HepG2 (cell line): ENCODE measurements at regions not wholly inside any gene's neighbourhood (a gene's known extent, or its start where the extent isn't known, plus 50 kb on each side); places are given as distances from the start of the nearest gene placed in this dataset.

Experiments
- ATAC-seq: fragments of 200-7000 bp; cut with Tn5 transposase; 3 replicates; pipeline ENCODE4 v1.9.1; 2020; ENCODE audit warnings: mild to moderate bottlenecking, moderate library complexity
- BruUV-seq: library from RNA; stranded (reverse); fragments of 400-500 nt; replicated peaks from 2 replicates; lab custom pipeline; 2021; lab: Mats Ljungman, UMichigan
- CTCF ChIA-PET: fragments of 300-600 bp; formaldehyde crosslinking; extraction: SDS; loops from one replicate; lab custom pipeline; 2021; ENCODE audit warnings: low total read pairs, inconsistent platforms, low intra/inter-chr PET ratio; lab: Yijun Ruan, JAX
- POLR2A ChIA-PET: fragments of 350-600 bp; sonication (Branson Sonifier 250); formaldehyde crosslinking; loops from one replicate; lab custom pipeline; 2020; ENCODE audit warnings: antibody characterized with exemption, inconsistent platforms; lab: Yijun Ruan, JAX
- DNase-seq: peaks from one replicate; pipeline ENCODE4 v3.0.0-alpha.2; 2015; ENCODE audit warnings: low spot score
- FAIRE-seq: peaks from 3 replicates; lab custom pipeline; 2011; peaks lifted over from hg19 to GRCh38; lab: Jason Lieb, UNC
- H2AFZ ChIP-seq: one replicate; pipeline ENCODE4 v1.6.1; 2011; ENCODE audit warnings: low read length, inconsistent platforms
- H3K27ac ChIP-seq: fragments of 300-600 bp; 3 replicates; pipeline ENCODE4 v1.8.0; 2011; ENCODE audit warnings: mixed run types, mild to moderate bottlenecking, mixed read lengths, low read length, inconsistent platforms; ENCODE audit not compliant: insufficient read depth; ENCODE audit errors: extremely low read length
- H3K27me3 ChIP-seq, 2 experiments: fragments of 200-600 bp in 1 of 2; 2 replicates in 1 of 2; 3 replicates in 1 of 2; pipeline versions ENCODE4 v1.6.0 to v1.8.0; 2011; ENCODE audit warnings: low read length in 2 of 2, mild to moderate bottlenecking in 2 of 2, moderate library complexity in 2 of 2, inconsistent platforms in 1 of 2; ENCODE audit not compliant: insufficient read depth in 2 of 2, control insufficient read depth in 1 of 2
- H3K36me3 ChIP-seq, 2 experiments: fragments of 200-600 bp in 1 of 2; replicated peaks in 1 of 2; 2 replicates in 1 of 2; 3 replicates in 1 of 2; pipeline versions ENCODE4 v1.5.1 to v1.8.0; 2011; ENCODE audit warnings: low read length in 2 of 2, inconsistent platforms in 1 of 2; ENCODE audit not compliant: insufficient read depth in 2 of 2, control insufficient read depth in 1 of 2
- H3K4me1 ChIP-seq: 2 replicates; pipeline ENCODE4 v1.5.1; 2012; ENCODE audit warnings: low read length, inconsistent platforms; ENCODE audit not compliant: insufficient read depth
- H3K4me2 ChIP-seq: 2 replicates; pipeline ENCODE4 v1.6.0; 2011; ENCODE audit warnings: low read depth, low read length, inconsistent platforms
- H3K4me3 ChIP-seq, 3 experiments: fragments of 200-600 bp in 1 of 3; sonication (generic), shearing (Covaris generic) in 1 of 3; replicated peaks in 1 of 3; 2 replicates each; pipeline ENCODE4 v1.5.1; 2011 to 2016; ENCODE audit warnings: low read length in 3 of 3, inconsistent platforms in 2 of 3, low read depth in 2 of 3, mild to moderate bottlenecking in 2 of 3, control low read depth in 1 of 3, mixed read lengths in 1 of 3; ENCODE audit not compliant: insufficient read depth in 1 of 3
- H3K79me2 ChIP-seq: one replicate; pipeline ENCODE4 v1.6.1; 2011; ENCODE audit warnings: low read length, inconsistent platforms; ENCODE audit not compliant: insufficient read depth
- H3K9ac ChIP-seq: 2 replicates; pipeline ENCODE4 v1.6.0; 2011; ENCODE audit warnings: mild to moderate bottlenecking, low read depth, low read length, inconsistent platforms; ENCODE audit not compliant: insufficient read depth
- H3K9me3 ChIP-seq: 2 replicates; pipeline ENCODE4 v1.5.1; 2012; ENCODE audit warnings: mild to moderate bottlenecking, low read length
- H4K20me1 ChIP-seq: 2 replicates; pipeline ENCODE4 v1.6.0; 2011; ENCODE audit warnings: inconsistent platforms, mild to moderate bottlenecking, low read length, moderate library complexity; ENCODE audit not compliant: insufficient read depth
- AGO1 ChIP-seq: fragments of 200-400 bp; formaldehyde crosslinking; IDR thresholded peaks from 2 replicates; pipeline ENCODE4 v1.6.1; 2017; ENCODE audit warnings: mild to moderate bottlenecking, low read depth, low read length, moderate library complexity; ENCODE audit not compliant: poor library complexity, severe bottlenecking
- FOXJ3 ChIP-seq: sonication (generic); formaldehyde crosslinking; IDR thresholded peaks from 2 replicates; pipeline ENCODE4 v1.4.0; 2020; ENCODE audit warnings: missing genetic modification reagents, mild to moderate bottlenecking, borderline replicate concordance
- FUBP1 ChIP-seq: sonication (generic); formaldehyde crosslinking; IDR thresholded peaks from 2 replicates; pipeline ENCODE4 v1.5.1; 2020; ENCODE audit warnings: missing genetic modification reagents, mild to moderate bottlenecking, borderline replicate concordance
- HDAC2 ChIP-seq: sonication (generic); formaldehyde crosslinking; IDR thresholded peaks from 2 replicates; pipeline ENCODE4 v1.4.0; 2020; ENCODE audit warnings: missing genetic modification reagents
- KDM5B ChIP-seq: sonication (generic); formaldehyde crosslinking; IDR thresholded peaks from 2 replicates; pipeline ENCODE4 v1.4.0; 2020; ENCODE audit warnings: missing genetic modification reagents, mild to moderate bottlenecking, borderline replicate concordance
- KLF16 ChIP-seq, 2 experiments: sonication (generic) in 1 of 2; formaldehyde crosslinking in 1 of 2; IDR thresholded peaks; 2 replicates each; pipeline versions ENCODE4 v1.6.1 to v1.8.0; 2016 to 2023; ENCODE audit warnings: missing genetic modification reagents in 2 of 2, missing compliant biosample characterization in 1 of 2
- KLF9 ChIP-seq: IDR thresholded peaks from 2 replicates; pipeline ENCODE4 v1.6.1; 2016; ENCODE audit warnings: low read depth
- NFE2 ChIP-seq: sonication (generic); formaldehyde crosslinking; IDR thresholded peaks from 2 replicates; pipeline ENCODE4 v1.4.0; 2020; ENCODE audit warnings: missing genetic modification reagents
- STAG1 ChIP-seq: sonication (generic); formaldehyde crosslinking; IDR thresholded peaks from 2 replicates; pipeline ENCODE4 v1.4.0; 2020; ENCODE audit warnings: missing genetic modification reagents
- ZBTB42 ChIP-seq: sonication (generic); formaldehyde crosslinking; IDR thresholded peaks from 2 replicates; pipeline ENCODE4 v1.5.0; 2020; ENCODE audit warnings: mild to moderate bottlenecking, missing genetic modification reagents
- ZNF251 ChIP-seq: sonication (generic); formaldehyde crosslinking; IDR thresholded peaks from 2 replicates; pipeline ENCODE4 v1.9.0; 2021; ENCODE audit warnings: mild to moderate bottlenecking, missing genetic modification reagents
- ZNF468 ChIP-seq: sonication (generic); formaldehyde crosslinking; IDR thresholded peaks from 2 replicates; pipeline ENCODE4 v1.8.0; 2022; ENCODE audit warnings: mild to moderate bottlenecking, moderate library complexity, missing genetic modification reagents
- ZSCAN29 ChIP-seq: sonication (generic); formaldehyde crosslinking; conservative IDR thresholded peaks from 2 replicates; pipeline ENCODE4 v1.4.0; 2020; ENCODE audit warnings: mild to moderate bottlenecking, missing genetic modification reagents
- ZUFSP ChIP-seq: sonication (generic); formaldehyde crosslinking; IDR thresholded peaks from 2 replicates; pipeline ENCODE4 v1.9.0; 2021; ENCODE audit warnings: missing genetic modification reagents, mild to moderate bottlenecking, borderline replicate concordance
- WGBS: methylation state at CpG from one replicate; pipeline ENCODE4 v1.1.6; 2017; ENCODE audit warnings: low lambda C conversion rate; 5-methylcytosine and 5-hydroxymethylcytosine counted together
- in situ Hi-C: cut with HindIII; loops from 2 replicates; pipeline ENCODE4 v1.10.0; 2017; ENCODE audit warnings: low pct_unique_long_range_greater_than_20kb; ENCODE audit not compliant: extremely low pct_ligation_motif_present
- intact Hi-C: fragments of 100-400 bp; cut with micrococcal nuclease; formaldehyde crosslinking; loops from one replicate; pipeline ENCODE4 v1.10.0; 2022; ENCODE audit not compliant: unreplicated experiment
- TF ChIP-seq, protein P1 (sequence below): sonication (generic); formaldehyde crosslinking; conservative IDR thresholded peaks from 2 replicates; pipeline ENCODE4 v1.4.0; 2020; ENCODE audit warnings: missing genetic modification reagents
- TF ChIP-seq, protein P2 (sequence below): sonication (generic); formaldehyde crosslinking; IDR thresholded peaks from 2 replicates; pipeline ENCODE4 v1.4.0; 2020; ENCODE audit warnings: missing genetic modification reagents
- TF ChIP-seq, protein P3 (sequence below): sonication (generic); formaldehyde crosslinking; IDR thresholded peaks from 2 replicates; pipeline ENCODE4 v1.5.1; 2020; ENCODE audit warnings: missing genetic modification reagents, mild to moderate bottlenecking, borderline replicate concordance

DNA sequence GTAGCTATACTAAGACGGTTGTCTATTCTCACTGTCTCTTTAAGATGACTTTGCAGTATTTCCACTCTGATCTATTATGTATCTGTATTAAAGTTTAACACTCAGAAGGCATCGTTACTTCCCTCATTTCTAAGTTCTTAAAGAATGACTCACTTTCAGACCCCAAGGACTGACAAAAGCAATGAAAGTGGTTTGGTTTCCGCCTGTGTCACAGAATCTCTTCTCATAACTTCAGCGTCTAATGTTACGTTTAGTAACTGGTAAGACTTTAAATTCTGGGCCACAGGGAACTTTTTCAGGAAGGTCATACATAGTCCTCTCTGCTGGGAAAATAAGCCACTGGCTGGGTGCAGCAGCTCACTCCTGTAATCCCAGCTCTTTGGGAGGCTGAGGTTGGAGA is 892.0 kb upstream of the AUTS2 start:
- Histone ChIP-seq H3K4me1 (no peaks in the 10 kb centered on the region), H3K9ac (no peak overlapping the region), H3K27ac (no peak overlapping the region), H3K36me3 (no peaks in the 10 kb centered on the region), H4K20me1 (no peaks in the 10 kb centered on the region), H2AFZ (no peak overlapping the region), H3K27me3 (no peaks in the 10 kb centered on the region), H3K79me2 (no peaks in the 10 kb centered on the region), H3K4me3 (no peak overlapping the region), H3K9me3 (peaks cover 10% of the 10 kb centered on the region), H3K4me2 (no peak overlapping the region)
- no peak for ATAC-seq
- WGBS: 60% methylated on average over 5 of the region's 5 CpGs
- FAIRE-seq: no peak
- CTCF ChIA-PET: no interaction called here
- DNase-seq: no peak
- POLR2A ChIA-PET: no interaction called here
- BruUV-seq: no TSS peak
- no peak for TF ChIP-seq STAG1
- TF ChIP-seq, protein P1, sequence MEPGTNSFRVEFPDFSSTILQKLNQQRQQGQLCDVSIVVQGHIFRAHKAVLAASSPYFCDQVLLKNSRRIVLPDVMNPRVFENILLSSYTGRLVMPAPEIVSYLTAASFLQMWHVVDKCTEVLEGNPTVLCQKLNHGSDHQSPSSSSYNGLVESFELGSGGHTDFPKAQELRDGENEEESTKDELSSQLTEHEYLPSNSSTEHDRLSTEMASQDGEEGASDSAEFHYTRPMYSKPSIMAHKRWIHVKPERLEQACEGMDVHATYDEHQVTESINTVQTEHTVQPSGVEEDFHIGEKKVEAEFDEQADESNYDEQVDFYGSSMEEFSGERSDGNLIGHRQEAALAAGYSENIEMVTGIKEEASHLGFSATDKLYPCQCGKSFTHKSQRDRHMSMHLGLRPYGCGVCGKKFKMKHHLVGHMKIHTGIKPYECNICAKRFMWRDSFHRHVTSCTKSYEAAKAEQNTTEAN: no peak
- TF ChIP-seq FOXJ3: no peak
- TF ChIP-seq, protein P2, sequence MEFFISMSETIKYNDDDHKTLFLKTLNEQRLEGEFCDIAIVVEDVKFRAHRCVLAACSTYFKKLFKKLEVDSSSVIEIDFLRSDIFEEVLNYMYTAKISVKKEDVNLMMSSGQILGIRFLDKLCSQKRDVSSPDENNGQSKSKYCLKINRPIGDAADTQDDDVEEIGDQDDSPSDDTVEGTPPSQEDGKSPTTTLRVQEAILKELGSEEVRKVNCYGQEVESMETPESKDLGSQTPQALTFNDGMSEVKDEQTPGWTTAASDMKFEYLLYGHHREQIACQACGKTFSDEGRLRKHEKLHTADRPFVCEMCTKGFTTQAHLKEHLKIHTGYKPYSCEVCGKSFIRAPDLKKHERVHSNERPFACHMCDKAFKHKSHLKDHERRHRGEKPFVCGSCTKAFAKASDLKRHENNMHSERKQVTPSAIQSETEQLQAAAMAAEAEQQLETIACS (CRISPR knock-in tag): no peak
- no peak for TF ChIP-seq KDM5B (CRISPR knock-in tag)
- no peak for TF ChIP-seq ZBTB42 (CRISPR knock-in tag)
- no peak for TF ChIP-seq AGO1
- TF ChIP-seq NFE2: no peak
- no peak for TF ChIP-seq ZUFSP (CRISPR knock-in tag)
- no peak for TF ChIP-seq FUBP1 (CRISPR knock-in tag)
- TF ChIP-seq KLF9: no peak
- no peak for TF ChIP-seq ZNF468 (CRISPR knock-in tag)
- TF ChIP-seq ZSCAN29 (CRISPR knock-in tag): no peak
- TF ChIP-seq, protein P3, sequence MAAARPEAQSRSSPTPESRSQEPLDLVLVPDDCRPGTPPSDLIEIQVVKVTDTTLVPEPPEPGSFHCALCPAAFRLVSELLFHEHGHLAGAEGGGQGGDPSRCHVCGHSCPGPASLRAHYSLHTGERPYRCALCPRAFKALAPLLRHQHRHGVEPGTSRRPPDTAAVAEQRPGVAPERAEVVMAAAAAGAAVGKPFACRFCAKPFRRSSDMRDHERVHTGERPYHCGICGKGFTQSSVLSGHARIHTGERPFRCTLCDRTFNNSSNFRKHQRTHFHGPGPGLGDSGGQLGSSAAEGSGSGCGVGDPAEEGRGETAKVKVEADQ: no peak
- TF ChIP-seq HDAC2 (CRISPR knock-in tag): no peak
- no peak for TF ChIP-seq ZNF251 (CRISPR knock-in tag)
- TF ChIP-seq KLF16 (CRISPR knock-in tag; IDR thresholded peaks at IDR 0.05): no peak
- intact Hi-C loops (no loop called here), in situ Hi-C loops (no loop called here)
